ENCODE measurements at regions not wholly inside any gene's neighbourhood (a gene's known extent, or its start where the extent isn't known, plus 50 kb on each side); places are given as distances from the start of the nearest gene placed in this dataset.
A peak's percentile ranks its signal among the peaks of the same experiment; 100 is the strongest.

DNA sequence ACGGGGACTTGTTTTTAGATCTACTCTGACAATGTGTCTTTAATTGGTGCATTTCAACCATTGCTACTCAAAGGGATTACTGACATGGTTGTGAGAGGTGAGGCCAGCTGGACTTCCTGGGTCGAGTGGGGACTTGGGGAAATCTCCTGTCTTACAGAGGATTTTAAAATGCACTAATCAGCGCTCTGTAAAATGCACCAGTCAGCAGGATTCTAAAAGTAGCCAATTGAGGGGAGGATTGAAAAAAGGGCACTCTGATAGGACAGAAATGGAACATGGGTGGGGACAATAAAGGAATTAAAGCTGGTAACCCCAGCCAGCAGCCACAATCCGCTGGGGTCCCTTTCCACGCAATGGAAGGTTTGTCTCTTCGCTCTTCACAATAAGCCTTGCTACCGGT lies 122.5 kb upstream of the SNRPN start:
- Histone ChIP-seq H3K36me3 (no peaks in the 10 kb centered on the region), H3K27me3 (no peaks in the 10 kb centered on the region), H3K4me3 (no peak overlapping the region), H3K9me3 (peaks cover 0 to 41% (median 0%) of the 10 kb centered on the region in 11 donors), H3K4me1 (no peaks in the 10 kb centered on the region), H3K27ac (no peak overlapping the region)
- 74 to 78% methylated on average over 7 of the region's 7 CpGs for WGBS, 2 donors
- ATAC-seq (no peak), DNase-seq (no peak)
- intact Hi-C loops (cut with DNase I): no loop called here
- no peak for TF ChIP-seq CTCF (IDR thresholded peaks at IDR 0.05)

DNA sequence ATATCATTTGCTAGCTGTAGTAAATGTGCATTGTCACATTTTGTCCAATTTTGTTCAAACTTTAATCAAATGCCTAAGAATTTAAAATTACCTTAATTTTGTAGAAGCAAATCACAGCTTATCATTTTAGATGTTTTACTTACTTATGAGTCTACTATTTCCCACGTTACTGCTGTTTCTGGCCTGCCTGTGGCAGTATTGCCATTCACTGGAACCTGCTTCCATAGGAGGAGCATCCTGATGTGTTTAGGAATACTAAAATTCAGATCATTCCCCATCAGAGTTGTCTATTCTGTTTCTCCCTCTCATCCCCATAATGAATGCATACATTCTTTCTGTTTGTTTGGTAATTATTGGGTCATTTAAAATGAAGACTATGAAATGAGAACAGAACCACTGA lies 119.5 kb upstream of the SNRPN start:
- ATAC-seq (no peak), DNase-seq (no peak)
- peak in 1 of 9 donors; percentile 10 for TF ChIP-seq CTCF (IDR thresholded peaks at IDR 0.05)
- WGBS, 2 donors: 56 to 70% methylated on average over 1 of the region's 1 CpG
- Histone ChIP-seq H3K4me1 (no peaks in the 10 kb centered on the region), H3K36me3 (no peaks in the 10 kb centered on the region), H3K27me3 (no peaks in the 10 kb centered on the region), H3K27ac (no peak overlapping the region), H3K4me3 (no peak overlapping the region), H3K9me3 (peaks cover 0 to 56% (median 0%) of the 10 kb centered on the region in 11 donors)
- intact Hi-C loops (cut with DNase I): no loop called here

- peak overlapping the region in 7 of 10 donors; percentile 33 to 67 (median 60) for H3K27ac ChIP-seq
- H3K4me1 ChIP-seq: no peaks in the 10 kb centered on the region
- peak; percentile 25 to 47 for DNase-seq
- H3K36me3 ChIP-seq: no peaks in the 10 kb centered on the region
- peaks cover 0 to 41% (median 0%) of the 10 kb centered on the region in 11 donors for H3K9me3 ChIP-seq
- intact Hi-C loops (cut with DNase I): loop anchor here in 1 of 10 donors (10.0 kb wide), 1 partner anchor 73 kb away; no protein-coding TSS in a partner anchor
- H3K27me3 ChIP-seq: peaks cover 0 to 5% (median 0%) of the 10 kb centered on the region in 7 donors
- TF ChIP-seq CTCF (IDR thresholded peaks at IDR 0.05): no peak
- ATAC-seq: peak; percentile 34 to 91 (median 90)
- H3K4me3 ChIP-seq: peak overlapping the region in 8 of 10 donors; percentile 17 to 51 (median 35)
- WGBS, 2 donors: 30 to 37% methylated on average over 30 to 39 of the region's 39 CpGs
These were observed 106.7 kb upstream of the SNRPN start for GRCh38 chr15:24848050-24848449.

DNA sequence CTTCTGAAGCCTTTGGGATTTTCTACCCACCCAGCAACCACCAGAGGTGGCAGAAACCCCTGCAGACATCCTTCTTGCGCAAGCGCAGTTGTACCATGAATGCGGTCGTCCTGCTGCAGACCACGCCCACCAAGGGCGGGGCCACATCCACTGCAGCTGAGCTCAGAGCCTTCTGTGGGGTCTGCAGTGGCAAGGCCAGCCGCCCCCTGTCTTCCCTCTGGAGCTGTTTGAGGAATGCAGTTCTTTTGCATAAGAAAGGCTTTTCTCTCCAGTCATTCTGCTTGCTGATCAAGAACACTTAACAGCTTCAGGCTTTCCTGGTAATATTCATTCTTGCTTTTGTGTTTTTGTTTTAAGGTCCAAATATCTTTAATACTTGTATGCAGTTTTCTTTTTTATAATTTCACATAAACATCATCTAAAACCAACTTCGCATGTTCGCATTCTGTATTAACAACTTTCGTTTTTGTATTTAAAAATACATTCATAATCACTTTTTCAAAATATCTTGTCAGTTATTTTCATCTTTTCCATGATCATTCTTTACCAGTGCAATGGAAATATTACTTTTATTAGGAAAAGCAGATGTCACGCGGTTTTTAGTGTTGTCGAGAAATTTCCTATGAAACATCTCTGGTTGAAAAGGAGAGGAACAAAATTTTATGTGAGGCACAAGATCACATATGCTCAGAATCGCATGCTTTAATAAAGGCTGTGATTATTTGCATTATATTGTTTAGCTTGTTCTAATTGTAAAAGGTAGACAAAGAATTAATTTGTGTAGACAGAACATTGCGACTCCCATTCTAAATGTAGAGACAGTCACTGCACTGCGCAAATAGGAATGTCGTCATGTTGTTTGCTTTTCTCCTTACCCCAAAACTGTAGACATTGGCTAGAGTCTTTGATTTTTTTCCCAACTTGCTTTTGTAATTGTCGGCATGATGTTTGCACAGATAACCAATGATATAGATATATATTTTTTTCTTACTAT lies 98.1 kb upstream of the SNRPN start:
- DNase-seq: peak; percentile 40 to 49
- intact Hi-C loops (cut with DNase I): no loop called here
- ATAC-seq: peak; percentile 61 to 88 (median 82)
- no peaks in the 10 kb centered on the region for H3K27me3 ChIP-seq
- WGBS, 2 donors: 40 to 46% methylated on average over 18 of the region's 18 CpGs
- no peaks in the 10 kb centered on the region for H3K36me3 ChIP-seq
- H3K4me1 ChIP-seq: no peaks in the 10 kb centered on the region
- H3K4me3 ChIP-seq: peak overlapping the region in 8 of 10 donors; percentile 14 to 46 (median 37)
- peaks cover 0 to 8% (median 0%) of the 10 kb centered on the region in 11 donors for H3K9me3 ChIP-seq
- peak in 1 of 9 donors; percentile 11 for TF ChIP-seq CTCF (IDR thresholded peaks at IDR 0.05)
- H3K27ac ChIP-seq: peak overlapping the region in 7 of 10 donors; percentile 7 to 74 (median 67)

All from heart right ventricle (tissue), 16 donors.